Ascending aorta (tissue), 2 donors: ENCODE measurements at regions not wholly inside any gene's neighbourhood (a gene's known extent, or its start where the extent isn't known, plus 50 kb on each side); places are given as distances from the start of the nearest gene placed in this dataset.
"Not testable (repeated sequence)": the region's sequence is repeated elsewhere in the genome, so short reads cannot be mapped to it uniquely, and the experiment has no call there.

Experiments
- DNase-seq, 2 donors: peaks; one replicate each; pipeline ENCODE4 v3.0.0-alpha.2; 2019; ENCODE audit warnings: low spot score in 2 of 2
- H3K27ac ChIP-seq, 2 donors: fragments of 200-600 bp; sonication (generic); one replicate each; pipeline ENCODE4 v1.5.1; 2016 to 2017; ENCODE audit warnings: mild to moderate bottlenecking in 1 of 2
- H3K27me3 ChIP-seq: fragments of 200-600 bp; sonication (generic); one replicate; pipeline ENCODE4 v1.5.1; 2017
- H3K36me3 ChIP-seq, 2 donors: fragments of 200-600 bp; sonication (generic); one replicate each; pipeline ENCODE4 v1.5.1; 2016
- H3K4me1 ChIP-seq, 2 donors: fragments of 200-600 bp; sonication (generic); one replicate each; pipeline ENCODE4 v1.5.1; 2016 to 2017; ENCODE audit warnings: mild to moderate bottlenecking in 1 of 2
- H3K4me3 ChIP-seq, 2 donors: fragments of 200-600 bp; sonication (generic); one replicate each; pipeline ENCODE4 v1.5.1; 2016 to 2017; ENCODE audit warnings: mild to moderate bottlenecking in 1 of 2
- H3K9me3 ChIP-seq, 2 donors: fragments of 200-600 bp; sonication (generic); one replicate each; pipeline ENCODE4 v1.5.1; 2016
- CTCF ChIP-seq, 3 experiments: fragments of 200-600 bp in 2 of 3; fragments of 450-650 bp in 1 of 3; sonication (generic) in 2 of 3; IDR thresholded peaks; one replicate each; pipeline ENCODE4 v1.5.1; 2016 to 2019; ENCODE audit warnings: antibody characterized with exemption in 3 of 3, mild to moderate bottlenecking in 1 of 3, moderate library complexity in 1 of 3
- intact Hi-C: fragments of 100-400 bp; cut with DNase I; formaldehyde crosslinking; loops from one replicate; pipeline ENCODE4 v1.15.1; 2023

- no peak for DNase-seq
- no peaks in the 10 kb centered on the region for H3K27me3 ChIP-seq
- no peaks in the 10 kb centered on the region for H3K4me1 ChIP-seq
- H3K9me3 ChIP-seq: no peaks in the 10 kb centered on the region
- H3K4me3 ChIP-seq: no peak overlapping the region
- H3K27ac ChIP-seq: no peak overlapping the region
- no peaks in the 10 kb centered on the region for H3K36me3 ChIP-seq
- intact Hi-C loops: no loop called here
- no peak for TF ChIP-seq CTCF (IDR thresholded peaks at IDR 0.05)
Measured at GRCh38 chr1:157460381-157460780, 91.9 kb downstream of the FCRL5 start.

GRCh38 chr1:157457279-157457678 is 95.0 kb downstream of the FCRL5 start:
- Histone ChIP-seq H3K4me3 (no peak overlapping the region), H3K27me3 (no peaks in the 10 kb centered on the region)
- intact Hi-C loops: no loop called here

GRCh38 chr1:157455318-157455717 is 97.0 kb downstream of the FCRL5 start:
- Histone ChIP-seq H3K27me3 (no peaks in the 10 kb centered on the region), H3K27ac (no peak overlapping the region), H3K9me3 (no peaks in the 10 kb centered on the region), H3K36me3 (no peaks in the 10 kb centered on the region), H3K4me3 (no peak overlapping the region), H3K4me1 (no peaks in the 10 kb centered on the region)
- intact Hi-C loops: no loop called here
- TF ChIP-seq CTCF (IDR thresholded peaks at IDR 0.05): no peak
- no peak for DNase-seq

More at GRCh38 chr1:157457279-157457678, 95.0 kb downstream of the FCRL5 start:
- H3K9me3 ChIP-seq: no peaks in the 10 kb centered on the region
- DNase-seq: no peak
- no peaks in the 10 kb centered on the region for H3K36me3 ChIP-seq
- no peaks in the 10 kb centered on the region for H3K4me1 ChIP-seq
- TF ChIP-seq CTCF (IDR thresholded peaks at IDR 0.05): no peak
- no peak overlapping the region for H3K27ac ChIP-seq

- intact Hi-C loops: no loop called here
- no peak overlapping the region for H3K27ac ChIP-seq
- no peaks in the 10 kb centered on the region for H3K36me3 ChIP-seq
- no peak for DNase-seq
- H3K4me1 ChIP-seq: no peaks in the 10 kb centered on the region
- H3K27me3 ChIP-seq: no peaks in the 10 kb centered on the region
- no peaks in the 10 kb centered on the region for H3K9me3 ChIP-seq
- TF ChIP-seq CTCF (IDR thresholded peaks at IDR 0.05): no peak
- H3K4me3 ChIP-seq: no peak overlapping the region
Measured at GRCh38 chr1:157450106-157450505, 102.2 kb downstream of the FCRL5 start.

GRCh38 chr1:157448636-157449035 is 103.7 kb downstream of the FCRL5 start:
- Histone ChIP-seq H3K27me3 (no peaks in the 10 kb centered on the region), H3K9me3 (no peaks in the 10 kb centered on the region), H3K27ac (no peak overlapping the region), H3K4me1 (no peaks in the 10 kb centered on the region), H3K36me3 (no peaks in the 10 kb centered on the region), H3K4me3 (no peak overlapping the region)
- no peak for TF ChIP-seq CTCF (IDR thresholded peaks at IDR 0.05)
- DNase-seq: no peak
- intact Hi-C loops: no loop called here

GRCh38 chr1:157446356-157446755 is 106.0 kb downstream of the FCRL5 start:
- H3K36me3 ChIP-seq, DNase-seq, H3K9me3 ChIP-seq, H3K4me3 ChIP-seq, H3K27ac ChIP-seq, intact Hi-C loops, H3K4me1 ChIP-seq, H3K27me3 ChIP-seq: not testable (repeated sequence)

GRCh38 chr1:157445616-157446140 is 106.6 kb downstream of the FCRL5 start:
- H3K36me3 ChIP-seq, H3K9me3 ChIP-seq, H3K27ac ChIP-seq, H3K4me3 ChIP-seq, DNase-seq, intact Hi-C loops, H3K27me3 ChIP-seq, H3K4me1 ChIP-seq: not testable (repeated sequence)
